ENCODE measurements at regions not wholly inside any gene's neighbourhood (a gene's known extent, or its start where the extent isn't known, plus 50 kb on each side); places are given as distances from the start of the nearest gene placed in this dataset.

DNA sequence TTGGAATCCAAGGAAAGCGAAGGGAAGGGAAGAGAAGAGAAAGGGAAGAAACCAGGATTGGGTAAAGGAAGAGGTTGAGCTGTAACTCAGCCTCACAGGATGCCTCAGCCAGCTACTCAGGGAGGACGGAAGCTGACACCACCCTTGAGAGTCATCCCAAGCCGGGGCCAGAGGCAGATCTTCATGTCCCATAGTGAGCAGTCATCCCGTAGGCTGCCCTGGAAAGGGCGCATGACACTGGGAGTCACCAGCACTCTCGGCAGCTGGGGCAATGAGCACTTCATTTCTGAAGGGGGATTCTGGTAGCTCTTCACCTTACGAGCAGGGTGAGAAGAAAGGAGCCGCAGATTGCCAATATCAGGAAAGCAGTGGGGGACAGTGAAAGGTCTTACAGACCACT, 60.1 kb upstream of the PCSK6 start:
- Histone ChIP-seq H3K9me3 (no peaks in the 10 kb centered on the region), H3K27ac (no peak overlapping the region), H3K4me1 (no peaks in the 10 kb centered on the region), H3K36me3 (no peaks in the 10 kb centered on the region), H3K27me3 (peaks cover 5% of the 10 kb centered on the region), H3K4me3 (no peak overlapping the region)
- intact Hi-C loops (cut with DNase I): no loop called here
- DNase-seq (no peak), ATAC-seq (no peak)
- TF ChIP-seq CTCF (IDR thresholded peaks at IDR 0.05): no peak

GRCh38 chr15:101547737-101548136, 58.2 kb upstream of the PCSK6 start:
- Histone ChIP-seq H3K9me3 (no peaks in the 10 kb centered on the region), H3K36me3 (no peaks in the 10 kb centered on the region), H3K27ac (no peak overlapping the region), H3K4me3 (no peak overlapping the region), H3K4me1 (no peaks in the 10 kb centered on the region), H3K27me3 (peaks cover 5% of the 10 kb centered on the region)
- ATAC-seq (no peak), DNase-seq (no peak)
- intact Hi-C loops (cut with DNase I): no loop called here
- no peak for TF ChIP-seq CTCF (IDR thresholded peaks at IDR 0.05)

DNA sequence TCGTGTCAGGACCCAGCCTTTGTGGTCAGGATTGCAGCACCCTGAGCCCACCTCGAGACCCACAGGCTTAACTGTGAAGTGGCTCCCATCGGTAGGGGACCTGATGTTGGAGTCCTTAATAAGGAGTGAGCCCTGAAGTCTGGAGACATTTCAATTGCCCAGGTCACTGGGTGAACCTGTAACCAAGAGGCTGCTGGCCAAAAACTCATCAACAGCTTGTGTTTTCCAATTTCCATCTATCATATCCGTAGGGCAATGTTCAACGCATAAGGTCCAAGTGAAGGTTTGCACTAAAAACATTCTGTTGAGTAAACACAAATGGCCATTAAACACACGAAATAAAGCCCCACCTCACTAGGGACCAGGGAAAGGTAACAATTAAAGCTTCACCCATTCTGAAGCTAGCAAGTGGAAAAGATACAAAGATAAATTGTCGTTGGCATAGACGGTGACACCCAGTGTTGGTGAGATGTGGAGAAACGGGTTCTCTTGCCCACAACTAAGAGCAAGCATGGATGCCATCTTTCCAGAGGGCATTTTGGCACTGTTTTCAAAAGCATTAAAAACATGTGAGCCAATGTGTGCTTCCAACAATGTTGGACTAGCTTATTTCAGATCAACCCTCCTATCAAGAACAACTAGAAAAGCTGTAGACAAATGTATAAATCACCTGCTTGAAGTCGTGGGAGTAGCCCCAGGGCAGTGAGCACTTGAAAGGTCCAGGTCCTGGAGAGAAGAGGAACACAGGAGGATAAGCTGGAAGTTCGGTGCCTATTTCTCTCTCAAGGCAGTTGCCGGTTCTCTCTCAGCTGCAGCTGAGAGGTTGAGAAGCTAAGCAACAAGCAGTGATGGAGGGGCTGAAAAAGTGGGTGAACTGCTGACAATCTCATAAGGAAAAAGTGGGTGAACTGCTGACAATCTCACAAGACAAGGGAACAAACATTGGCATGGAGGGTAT, 56.3 kb upstream of the PCSK6 start:
- DNase-seq: no peak
- no peak overlapping the region for H3K27ac ChIP-seq
- H3K27me3 ChIP-seq: peaks cover 5% of the 10 kb centered on the region
- no peak for ATAC-seq
- TF ChIP-seq CTCF (IDR thresholded peaks at IDR 0.05): no peak
- no peaks in the 10 kb centered on the region for H3K9me3 ChIP-seq
- H3K4me1 ChIP-seq: no peaks in the 10 kb centered on the region
- intact Hi-C loops (cut with DNase I): no loop called here
- H3K36me3 ChIP-seq: no peaks in the 10 kb centered on the region
- H3K4me3 ChIP-seq: no peak overlapping the region

- Histone ChIP-seq H3K9me3 (no peaks in the 10 kb centered on the region), H3K27me3 (peaks cover 5% of the 10 kb centered on the region), H3K4me1 (no peaks in the 10 kb centered on the region), H3K27ac (no peak overlapping the region), H3K36me3 (no peaks in the 10 kb centered on the region), H3K4me3 (no peak overlapping the region)
- TF ChIP-seq CTCF (IDR thresholded peaks at IDR 0.05): no peak
- intact Hi-C loops (cut with DNase I): no loop called here
- DNase-seq (no peak), ATAC-seq (no peak)
These were observed 55.1 kb upstream of the PCSK6 start for GRCh38 chr15:101544613-101544945.

GRCh38 chr15:101543926-101544612, 54.6 kb upstream of the PCSK6 start:
- TF ChIP-seq CTCF (IDR thresholded peaks at IDR 0.05): no peak
- no peaks in the 10 kb centered on the region for H3K4me1 ChIP-seq
- intact Hi-C loops (cut with DNase I): no loop called here
- DNase-seq (no peak), ATAC-seq (no peak)
- no peaks in the 10 kb centered on the region for H3K36me3 ChIP-seq
- H3K27me3 ChIP-seq: peaks cover 5% of the 10 kb centered on the region
- H3K9me3 ChIP-seq: no peaks in the 10 kb centered on the region
- H3K4me3 ChIP-seq: no peak overlapping the region
- H3K27ac ChIP-seq: no peak overlapping the region
